ENCODE measurements at regions not wholly inside any gene's neighbourhood (a gene's known extent, or its start where the extent isn't known, plus 50 kb on each side); places are given as distances from the start of the nearest gene placed in this dataset.

GRCh38 chr4:116332508-116332907, 752.9 kb downstream of the TRAM1L1 start:
- TF ChIP-seq POLR2A (IDR thresholded peaks at IDR 0.05) (no peak), CTCF (IDR thresholded peaks at IDR 0.05) (no peak)
